CD8-positive, alpha-beta memory T cell (primary cell): ENCODE measurements at regions not wholly inside any gene's neighbourhood (a gene's known extent, or its start where the extent isn't known, plus 50 kb on each side); places are given as distances from the start of the nearest gene placed in this dataset.

Experiments
- CTCF ChIA-PET: fragments of 350-600 bp; sonication (Branson Sonifier 250); formaldehyde crosslinking; loops from one replicate; lab custom pipeline; 2021; ENCODE audit warnings: antibody characterized with exemption; lab: Charles Lee
- POLR2A ChIA-PET: fragments of 350-600 bp; sonication (Branson Sonifier 250); formaldehyde crosslinking; loops from one replicate; lab custom pipeline; 2021; ENCODE audit warnings: antibody characterized with exemption; lab: Charles Lee
- DNase-seq, 5 donors: peaks; one replicate each; pipeline versions ENCODE4 v3.0.0 to v3.0.0-alpha.2; 2020 to 2022; ENCODE audit warnings: mixed read lengths in 1 of 5
- H3K27ac ChIP-seq: one replicate; pipeline ENCODE4 v1.7.0; 2013; ENCODE audit warnings: low read depth, mild to moderate bottlenecking, low read length, moderate library complexity
- H3K27me3 ChIP-seq: 2 replicates; pipeline ENCODE4 v1.7.0; 2013; ENCODE audit warnings: low read length, mild to moderate bottlenecking; ENCODE audit not compliant: insufficient read depth, poor library complexity, severe bottlenecking
- H3K36me3 ChIP-seq: 2 replicates; pipeline ENCODE4 v1.7.0; 2013; ENCODE audit warnings: mild to moderate bottlenecking, low read length, moderate library complexity; ENCODE audit not compliant: insufficient read depth
- H3K4me1 ChIP-seq: 2 replicates; pipeline ENCODE4 v1.7.0; 2013; ENCODE audit warnings: mild to moderate bottlenecking, low read length, moderate library complexity; ENCODE audit not compliant: insufficient read depth
- H3K4me3 ChIP-seq: 2 replicates; pipeline ENCODE4 v1.7.0; 2013; ENCODE audit warnings: mild to moderate bottlenecking, low read length
- H3K9me3 ChIP-seq: 2 replicates; pipeline ENCODE4 v1.7.0; 2013; ENCODE audit warnings: mild to moderate bottlenecking, low read length
- H3K27ac Mint-ChIP-seq, 8 donors: one replicate each; pipeline ENCODE4 v1.8.0; 2020 to 2021; ENCODE audit warnings: mixed read lengths in 8 of 8, mild to moderate bottlenecking in 6 of 8, inconsistent platforms in 3 of 8, moderate library complexity in 3 of 8
- H3K27me3 Mint-ChIP-seq, 2 donors: one replicate each; pipeline ENCODE4 v1.8.0; 2020 to 2021; ENCODE audit warnings: mixed read lengths in 2 of 2, mild to moderate bottlenecking in 1 of 2, moderate library complexity in 1 of 2
- H3K36me3 Mint-ChIP-seq, 3 donors: one replicate each; pipeline ENCODE4 v1.8.0; 2020 to 2021; ENCODE audit warnings: mixed read lengths in 3 of 3, inconsistent platforms in 1 of 3, mild to moderate bottlenecking in 1 of 3
- H3K4me1 Mint-ChIP-seq, 3 donors: one replicate each; pipeline ENCODE4 v1.8.0; 2020 to 2021; ENCODE audit warnings: mixed read lengths in 3 of 3, inconsistent platforms in 1 of 3, mild to moderate bottlenecking in 1 of 3
- H3K4me3 Mint-ChIP-seq, 7 donors: one replicate each; pipeline ENCODE4 v1.8.0; 2020 to 2021; ENCODE audit warnings: mixed read lengths in 7 of 7, mild to moderate bottlenecking in 6 of 7, moderate library complexity in 4 of 7, inconsistent platforms in 2 of 7
- H3K9me3 Mint-ChIP-seq, 5 donors: one replicate each; pipeline ENCODE4 v1.8.0; 2020 to 2022; ENCODE audit warnings: mixed read lengths in 5 of 5, mild to moderate bottlenecking in 3 of 5, moderate library complexity in 2 of 5, inconsistent platforms in 1 of 5

DNA sequence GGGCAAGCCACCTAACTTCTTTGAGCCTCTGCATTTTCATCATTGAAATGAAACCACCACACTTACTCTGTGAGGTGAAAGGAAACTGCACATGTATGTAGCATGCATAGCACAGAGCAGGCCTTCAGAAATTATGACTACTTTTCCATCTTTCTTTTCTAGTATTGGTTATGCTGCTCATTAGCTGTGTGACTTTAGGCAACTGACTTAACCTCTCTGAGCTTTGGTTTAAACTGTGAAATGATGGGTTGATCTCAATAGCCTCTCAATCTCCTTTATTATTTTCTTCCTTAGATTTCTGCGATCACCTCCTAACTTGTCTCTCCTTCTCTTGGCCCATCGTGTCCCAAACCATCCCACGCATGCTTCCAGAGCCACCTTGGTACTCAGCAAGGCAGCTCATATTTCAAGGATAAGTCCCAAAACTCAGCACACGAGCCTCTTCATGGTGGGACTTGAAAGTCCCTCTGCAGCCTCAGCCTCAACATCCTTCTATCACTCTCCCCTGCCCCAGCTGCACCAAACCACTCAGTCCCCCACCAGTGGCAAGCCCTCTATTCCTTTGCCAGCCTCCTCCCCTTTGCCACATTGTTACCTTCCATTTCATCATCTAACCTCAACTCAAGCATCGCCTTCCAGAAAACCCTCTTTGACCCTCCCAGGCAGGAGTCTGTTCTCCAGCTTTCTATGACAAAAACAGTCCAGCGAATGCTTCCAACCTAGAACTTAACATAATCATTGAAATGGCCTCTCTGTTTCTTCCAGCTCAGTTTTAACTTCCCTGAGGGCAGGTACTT lies 60.3 kb upstream of the DNAH5 start:
- peak overlapping the region in 1 of 8 donors; percentile 43 for H3K27ac Mint-ChIP-seq
- POLR2A ChIA-PET, result no interaction called here
- H3K27ac ChIP-seq, result no peak overlapping the region
- H3K4me3 ChIP-seq, result no peak overlapping the region
- H3K27me3 Mint-ChIP-seq, result peaks cover 0 to 13% of the 10 kb centered on the region in 2 donors
- no peaks in the 10 kb centered on the region for H3K4me1 Mint-ChIP-seq
- no peaks in the 10 kb centered on the region for H3K4me1 ChIP-seq
- no peak for DNase-seq
- no peaks in the 10 kb centered on the region for H3K27me3 ChIP-seq
- CTCF ChIA-PET, result no interaction called here
- no peaks in the 10 kb centered on the region for H3K36me3 ChIP-seq
- H3K4me3 Mint-ChIP-seq, result no peak overlapping the region
- no peaks in the 10 kb centered on the region for H3K36me3 Mint-ChIP-seq
- H3K9me3 Mint-ChIP-seq, result peaks cover 0 to 6% (median 0%) of the 10 kb centered on the region in 5 donors
- H3K9me3 ChIP-seq, result no peaks in the 10 kb centered on the region

DNA sequence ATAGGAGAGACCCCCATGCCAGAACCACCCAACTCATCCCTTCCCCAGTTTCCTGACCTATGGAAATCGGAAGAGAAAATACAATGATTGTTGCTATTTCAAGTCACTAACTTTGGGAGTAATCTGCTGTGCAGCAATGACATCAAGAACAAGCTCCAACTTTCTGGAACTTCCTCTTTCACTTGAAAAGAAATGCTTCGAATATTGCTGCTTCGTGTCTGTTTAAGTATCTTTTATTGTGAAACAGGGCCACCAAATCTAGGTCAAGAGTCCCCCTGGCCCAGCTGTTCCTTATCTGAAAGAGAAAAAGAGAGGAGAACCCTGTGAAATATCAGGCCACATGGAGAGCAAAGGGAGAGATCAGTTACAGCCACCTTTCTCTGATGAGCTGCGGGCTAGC lies 59.4 kb upstream of the DNAH5 start:
- ChIA-PET POLR2A (no interaction called here), CTCF (no interaction called here)
- no peaks in the 10 kb centered on the region for H3K27me3 ChIP-seq
- Mint-ChIP-seq H3K27me3 (peaks cover 0 to 13% of the 10 kb centered on the region in 2 donors), H3K4me1 (no peaks in the 10 kb centered on the region), H3K36me3 (no peaks in the 10 kb centered on the region), H3K9me3 (peaks cover 0 to 6% (median 0%) of the 10 kb centered on the region in 5 donors), H3K4me3 (no peak overlapping the region), H3K27ac (no peak overlapping the region)
- H3K9me3 ChIP-seq, result no peaks in the 10 kb centered on the region
- no peaks in the 10 kb centered on the region for H3K36me3 ChIP-seq
- H3K27ac ChIP-seq, result no peak overlapping the region
- H3K4me3 ChIP-seq, result no peak overlapping the region
- DNase-seq, result no peak
- no peaks in the 10 kb centered on the region for H3K4me1 ChIP-seq

DNA sequence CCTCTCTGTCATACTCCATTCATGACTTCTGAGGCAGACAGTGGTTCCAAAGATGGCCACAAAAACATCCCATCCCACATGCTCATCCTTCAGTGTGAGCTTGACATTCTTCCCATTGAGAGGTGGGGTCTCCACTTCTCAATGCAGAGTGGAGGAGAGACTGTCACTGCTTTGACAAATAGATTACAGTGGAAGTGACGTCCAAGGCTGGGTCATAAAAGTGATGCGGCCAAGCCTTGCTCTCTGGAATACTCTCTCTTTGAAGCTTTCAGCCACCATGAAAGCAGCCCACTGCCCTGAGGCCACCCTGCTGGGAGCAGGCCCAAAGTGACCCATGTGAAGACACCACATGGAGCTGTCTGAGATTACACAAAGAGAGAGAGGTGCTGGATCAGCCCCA lies 59.0 kb upstream of the DNAH5 start:
- Mint-ChIP-seq H3K27ac (no peak overlapping the region), H3K9me3 (peaks cover 0 to 6% (median 1%) of the 10 kb centered on the region in 5 donors), H3K36me3 (no peaks in the 10 kb centered on the region), H3K27me3 (peaks cover 0 to 10% of the 10 kb centered on the region in 2 donors), H3K4me3 (no peak overlapping the region), H3K4me1 (no peaks in the 10 kb centered on the region)
- no peak overlapping the region for H3K27ac ChIP-seq
- no peaks in the 10 kb centered on the region for H3K4me1 ChIP-seq
- no peak overlapping the region for H3K4me3 ChIP-seq
- no peaks in the 10 kb centered on the region for H3K27me3 ChIP-seq
- CTCF ChIA-PET, result no interaction called here
- no peaks in the 10 kb centered on the region for H3K36me3 ChIP-seq
- H3K9me3 ChIP-seq, result no peaks in the 10 kb centered on the region
- DNase-seq, result no peak
- POLR2A ChIA-PET, result no interaction called here

DNA sequence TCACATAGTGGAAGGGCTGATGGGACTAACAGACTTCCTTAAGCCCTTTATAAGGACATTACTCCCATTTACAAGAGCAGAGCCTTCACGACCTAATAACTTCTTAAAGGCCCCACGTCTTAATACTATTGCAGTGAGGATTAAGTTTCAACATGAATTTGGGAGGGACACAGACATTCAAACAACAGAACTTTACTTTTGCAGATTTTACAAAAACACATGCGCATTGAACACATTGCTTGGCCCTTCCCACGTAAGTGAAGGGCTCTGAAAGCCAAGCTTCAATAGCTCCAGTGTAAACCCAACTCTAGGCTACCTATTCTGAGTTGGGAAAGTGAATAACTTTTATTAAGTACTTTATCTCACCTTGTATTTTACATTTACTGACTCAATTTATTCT lies 53.8 kb upstream of the DNAH5 start:
- DNase-seq, result no peak
- peaks cover 0 to 3% of the 10 kb centered on the region in 2 donors for H3K27me3 Mint-ChIP-seq

DNA sequence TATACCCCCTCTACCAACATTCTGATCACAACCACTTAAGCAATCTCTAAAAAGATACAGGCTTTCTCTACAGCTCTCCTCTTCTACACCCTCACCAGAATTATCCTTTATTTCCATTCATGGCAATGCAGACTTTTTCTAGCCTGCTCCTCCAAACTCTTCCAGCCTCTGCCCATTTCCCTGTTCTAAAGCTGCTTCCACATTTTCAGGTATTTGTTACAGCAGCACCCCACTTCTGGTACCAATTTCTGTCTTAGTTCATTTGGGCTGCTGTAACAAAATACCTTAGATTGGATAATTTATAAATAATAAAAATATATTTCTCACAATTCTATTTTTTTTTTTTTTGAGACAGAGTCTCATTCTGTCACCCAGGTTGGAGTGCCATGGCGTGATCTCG lies 53.0 kb upstream of the DNAH5 start:
- Mint-ChIP-seq H3K9me3 (peaks cover 6 to 11% (median 8%) of the 10 kb centered on the region in 5 donors), H3K27me3 (peaks cover 0 to 3% of the 10 kb centered on the region in 2 donors), H3K27ac (no peak overlapping the region), H3K4me3 (no peak overlapping the region), H3K4me1 (no peaks in the 10 kb centered on the region), H3K36me3 (no peaks in the 10 kb centered on the region)
- Histone ChIP-seq H3K9me3 (no peaks in the 10 kb centered on the region), H3K27me3 (no peaks in the 10 kb centered on the region), H3K4me3 (no peak overlapping the region), H3K36me3 (no peaks in the 10 kb centered on the region), H3K27ac (no peak overlapping the region), H3K4me1 (no peaks in the 10 kb centered on the region)
- DNase-seq, result no peak
- ChIA-PET POLR2A (no interaction called here), CTCF (no interaction called here)

More for the DNA sequence above, 53.8 kb upstream of the DNAH5 start:
- Histone ChIP-seq H3K27me3 (no peaks in the 10 kb centered on the region), H3K4me1 (no peaks in the 10 kb centered on the region), H3K4me3 (no peak overlapping the region), H3K9me3 (no peaks in the 10 kb centered on the region), H3K27ac (no peak overlapping the region), H3K36me3 (no peaks in the 10 kb centered on the region)
- Mint-ChIP-seq H3K36me3 (no peaks in the 10 kb centered on the region), H3K4me3 (no peak overlapping the region), H3K27ac (no peak overlapping the region), H3K4me1 (no peaks in the 10 kb centered on the region), H3K9me3 (peaks cover 6 to 11% (median 8%) of the 10 kb centered on the region in 5 donors)
- ChIA-PET POLR2A (no interaction called here), CTCF (no interaction called here)

DNA sequence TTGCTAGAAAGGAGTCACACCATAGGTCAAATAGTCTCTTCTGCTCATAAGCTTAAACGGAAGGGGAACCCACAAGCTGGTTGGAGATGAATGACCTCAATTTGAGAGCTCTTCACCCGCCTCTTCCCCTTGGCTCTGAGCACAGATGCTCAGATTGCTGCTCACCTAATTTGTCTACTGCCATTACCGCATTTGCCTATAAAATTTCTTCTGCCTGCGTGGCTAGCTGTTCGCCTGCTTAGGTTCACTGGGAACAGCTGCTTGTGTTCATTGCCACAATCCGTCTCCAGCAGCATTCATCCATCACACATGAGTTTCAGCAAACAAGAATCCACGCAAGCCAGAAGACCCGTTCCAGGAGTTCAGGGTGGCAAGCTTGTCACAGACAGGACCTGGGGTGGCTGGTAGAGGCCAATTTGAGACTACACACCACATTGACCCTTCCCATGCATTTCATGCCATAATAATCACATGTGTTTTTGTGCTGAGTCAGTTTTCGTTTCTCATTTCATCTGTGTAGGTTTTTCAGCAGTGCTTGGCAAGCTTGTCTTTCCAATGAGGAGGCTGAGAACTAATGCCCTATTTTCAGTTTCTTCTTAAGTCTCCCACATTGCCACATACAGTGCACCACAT lies 50.2 kb upstream of the DNAH5 start:
- CTCF ChIA-PET, result no interaction called here
- no peaks in the 10 kb centered on the region for H3K4me1 ChIP-seq
- H3K27ac Mint-ChIP-seq, result no peak overlapping the region

More for the DNA sequence above, 50.2 kb upstream of the DNAH5 start:
- Histone ChIP-seq H3K27ac (no peak overlapping the region), H3K9me3 (no peaks in the 10 kb centered on the region), H3K4me3 (no peak overlapping the region), H3K27me3 (no peaks in the 10 kb centered on the region), H3K36me3 (no peaks in the 10 kb centered on the region)
- POLR2A ChIA-PET, result no interaction called here
- Mint-ChIP-seq H3K4me3 (no peak overlapping the region), H3K27me3 (no peaks in the 10 kb centered on the region), H3K4me1 (no peaks in the 10 kb centered on the region), H3K9me3 (peaks cover 6 to 11% (median 9%) of the 10 kb centered on the region in 5 donors), H3K36me3 (no peaks in the 10 kb centered on the region)
- DNase-seq, result no peak
